GM21526 (cell line): ENCODE measurements at regions not wholly inside any gene's neighbourhood (a gene's known extent, or its start where the extent isn't known, plus 50 kb on each side); places are given as distances from the start of the nearest gene placed in this dataset.
A peak's percentile ranks its signal among the peaks of the same experiment; 100 is the strongest.
"Not testable (repeated sequence)": the region's sequence is repeated elsewhere in the genome, so short reads cannot be mapped to it uniquely, and the experiment has no call there.

Source experiments
- ATAC-seq: cut with Tn5 transposase; IDR thresholded peaks from one replicate; pipeline ENCODE4 v1.9.1; 2021; ENCODE audit warnings: moderate library complexity; ENCODE audit not compliant: unreplicated experiment, low FRiP score

DNA sequence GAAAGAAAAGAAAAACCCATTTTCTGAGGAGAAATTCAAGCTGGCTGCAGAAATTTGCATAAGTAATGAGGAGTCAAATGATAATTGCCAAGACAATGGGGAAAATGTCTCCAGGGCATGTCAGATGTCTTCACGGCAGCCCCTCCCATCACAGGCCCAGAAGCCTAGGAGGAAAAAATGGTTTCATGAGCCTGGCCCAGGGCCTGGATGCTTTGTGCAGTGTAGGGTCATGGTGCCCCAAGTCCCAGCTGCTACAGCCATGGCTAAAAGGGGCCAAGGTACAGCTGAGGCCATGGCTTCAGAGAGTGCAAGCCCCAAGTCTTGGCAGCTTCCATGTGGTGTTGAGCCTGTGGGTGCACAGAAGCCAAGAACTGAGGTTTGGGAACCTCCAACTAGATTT lies 283.9 kb upstream of the PREP start:
- not testable (repeated sequence) for ATAC-seq

DNA sequence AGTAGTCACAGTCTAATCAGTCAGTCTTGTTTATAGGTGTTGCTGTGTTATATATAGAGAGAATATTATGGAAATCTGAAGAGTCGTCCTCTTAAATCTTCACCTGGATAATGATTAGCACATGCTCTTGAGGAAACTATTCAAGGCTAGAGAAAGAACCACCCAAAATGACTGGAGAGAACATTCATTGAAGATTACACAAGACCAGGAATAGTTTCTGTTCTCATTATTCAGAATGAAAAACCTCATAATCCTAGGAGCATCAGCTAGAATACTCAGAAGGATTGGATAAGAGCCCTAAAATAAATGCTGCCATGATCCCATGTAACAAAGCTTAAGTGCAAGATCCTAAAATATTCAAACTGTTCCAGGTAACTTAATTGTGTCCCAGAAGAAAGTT lies 278.2 kb upstream of the PREP start:
- ATAC-seq: no peak

DNA sequence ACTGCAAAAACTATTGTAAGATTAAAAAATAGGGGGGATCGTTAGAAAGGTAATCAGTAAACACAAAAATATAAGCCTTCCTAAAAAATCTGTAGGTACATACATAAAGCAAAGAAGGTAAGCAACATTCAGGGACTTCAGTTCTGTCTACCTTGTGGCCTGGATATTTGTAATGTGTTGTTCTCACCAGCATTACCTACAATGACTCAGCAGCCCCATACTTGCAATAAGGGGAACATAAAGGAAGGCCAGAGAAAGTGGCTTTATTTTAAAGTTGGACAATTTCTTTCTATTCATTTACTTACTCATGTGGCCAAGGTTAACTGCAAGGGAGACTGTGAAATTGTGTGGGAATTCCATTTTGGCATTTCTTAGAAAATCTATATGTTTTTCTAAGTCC lies 277.2 kb upstream of the PREP start:
- no peak for ATAC-seq

DNA sequence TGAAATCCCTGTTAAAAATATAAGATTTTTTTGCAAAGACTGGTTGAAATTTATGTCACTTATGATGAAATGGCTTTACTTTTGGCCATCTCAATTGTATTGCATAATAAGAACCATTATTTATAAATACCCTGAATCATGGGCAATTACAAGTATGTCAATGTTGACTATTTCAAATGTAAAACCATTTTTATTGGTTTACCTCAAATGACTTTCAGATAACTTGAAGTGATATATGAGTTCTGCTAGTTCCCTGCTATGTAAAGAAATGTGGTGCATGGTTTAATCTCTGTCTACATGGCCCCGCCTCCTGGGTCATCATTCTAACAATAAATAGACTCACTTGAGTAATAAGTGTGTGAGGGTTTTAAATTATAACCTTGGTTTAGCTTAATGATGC lies 275.6 kb upstream of the PREP start:
- ATAC-seq: no peak

DNA sequence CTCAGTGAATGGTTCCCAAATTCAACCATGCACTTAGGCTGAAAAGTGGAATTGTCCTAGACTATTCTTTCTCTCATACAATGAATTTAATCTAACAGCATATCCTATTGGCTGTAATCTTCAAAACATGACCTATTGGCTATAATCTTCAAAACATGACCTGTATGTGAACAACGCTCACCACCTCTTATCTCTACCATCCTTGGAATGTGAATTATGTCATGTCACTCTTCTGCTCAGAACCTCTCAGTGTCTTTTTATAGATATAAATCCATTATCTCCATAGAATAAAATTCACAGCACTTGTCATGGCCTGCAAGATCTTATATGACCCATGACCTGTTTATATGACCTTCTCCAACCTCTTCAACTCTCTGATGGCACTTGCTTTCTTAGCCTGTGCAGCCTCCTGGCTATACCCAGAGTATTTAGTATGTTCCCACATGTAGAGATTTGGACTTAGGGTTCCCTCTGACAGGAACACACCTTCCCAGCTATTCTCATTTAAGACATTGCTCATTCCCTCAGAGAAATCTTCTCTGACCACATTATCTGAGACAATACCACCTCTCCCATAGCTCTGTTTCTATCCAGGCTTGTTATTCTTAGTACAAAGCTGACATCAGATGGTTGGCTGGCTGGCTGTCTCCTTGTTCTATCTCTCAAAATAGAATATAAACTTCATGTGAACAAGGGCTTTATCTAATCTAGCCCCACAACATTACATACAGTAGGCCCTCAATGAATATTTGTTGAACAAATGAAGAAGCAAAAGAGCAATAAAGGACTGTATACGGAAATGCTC lies 275.0 kb upstream of the PREP start:
- ATAC-seq: no peak

DNA sequence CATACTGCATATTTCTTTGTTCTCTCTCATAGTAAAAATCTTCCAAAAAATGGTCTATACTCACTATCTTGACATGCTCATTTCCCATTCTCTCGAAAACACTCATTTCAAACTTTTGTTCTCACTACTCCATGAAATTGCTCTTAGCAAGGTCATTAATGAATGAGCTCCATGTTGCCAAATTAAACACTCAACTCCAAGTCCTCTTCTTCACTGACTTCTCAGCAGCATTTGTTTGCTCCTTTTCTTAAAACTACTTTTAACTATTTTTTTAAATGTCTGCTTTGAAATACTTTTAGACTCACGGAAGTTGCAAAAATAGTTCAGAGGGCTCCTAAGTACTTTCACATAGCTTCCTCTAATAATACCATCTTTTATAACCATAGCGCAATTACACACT lies 274.0 kb upstream of the PREP start:
- no peak for ATAC-seq

DNA sequence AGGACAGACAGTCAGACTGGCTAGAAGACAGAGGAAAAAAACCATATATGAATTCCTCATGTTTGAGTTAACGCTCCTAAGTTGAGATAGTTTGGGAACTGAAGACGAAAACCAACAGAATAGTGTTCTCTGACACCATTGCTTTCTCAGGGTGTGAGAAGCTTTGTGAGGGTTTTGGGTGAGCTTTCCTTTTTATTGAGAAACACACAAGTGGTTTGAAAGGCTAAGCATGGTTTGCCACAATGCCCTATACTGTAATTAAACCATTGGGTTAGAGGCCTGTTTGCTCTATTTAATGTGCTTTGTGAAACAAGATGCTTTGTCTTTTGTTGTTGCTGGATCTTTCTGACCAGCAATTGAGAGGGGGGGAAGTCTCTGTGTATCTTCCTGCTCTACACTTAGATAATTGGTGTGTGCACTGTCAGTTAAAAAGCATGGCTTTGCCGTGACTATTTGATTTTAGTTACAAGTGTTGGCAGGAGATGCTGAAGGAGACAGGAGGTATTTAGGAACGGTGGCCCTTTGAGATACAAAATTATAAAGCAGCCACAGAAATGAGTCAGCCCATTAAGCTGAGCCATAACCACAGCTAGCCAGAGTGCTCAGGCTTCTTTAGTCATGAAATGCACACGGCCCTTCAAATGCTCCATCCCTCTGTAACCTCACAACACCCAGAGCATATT lies 273.0 kb upstream of the PREP start:
- no peak for ATAC-seq

DNA sequence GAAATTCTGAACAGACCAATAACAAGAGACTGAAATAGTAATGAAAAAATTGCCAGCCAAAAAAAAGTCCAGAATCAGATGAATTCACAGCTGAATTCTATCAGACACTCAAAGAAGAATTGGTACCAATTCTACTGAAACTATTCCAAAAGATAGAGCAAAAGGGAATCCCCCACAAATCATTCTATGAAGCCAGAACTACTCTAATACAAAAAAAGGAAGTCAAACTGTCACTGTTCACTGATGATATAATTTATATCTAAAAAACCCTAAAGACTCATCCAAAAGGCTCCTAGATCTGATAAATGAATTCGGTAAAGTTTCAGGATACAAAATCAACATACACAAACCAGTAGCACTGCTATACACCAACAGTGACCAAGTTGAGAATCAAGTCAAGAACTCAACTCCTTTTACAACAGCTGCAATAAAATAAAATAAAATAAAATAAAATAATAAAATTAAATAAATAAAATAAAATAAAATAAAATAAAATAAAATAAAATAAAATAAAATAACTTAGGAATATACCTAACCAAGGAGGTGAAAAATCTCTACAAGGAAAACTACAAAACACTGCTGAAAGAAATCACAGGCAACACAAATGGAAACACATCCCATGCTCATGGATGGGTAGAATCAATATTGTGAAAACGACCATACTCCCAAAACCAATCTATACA lies 270.1 kb upstream of the PREP start:
- not testable (repeated sequence) for ATAC-seq

DNA sequence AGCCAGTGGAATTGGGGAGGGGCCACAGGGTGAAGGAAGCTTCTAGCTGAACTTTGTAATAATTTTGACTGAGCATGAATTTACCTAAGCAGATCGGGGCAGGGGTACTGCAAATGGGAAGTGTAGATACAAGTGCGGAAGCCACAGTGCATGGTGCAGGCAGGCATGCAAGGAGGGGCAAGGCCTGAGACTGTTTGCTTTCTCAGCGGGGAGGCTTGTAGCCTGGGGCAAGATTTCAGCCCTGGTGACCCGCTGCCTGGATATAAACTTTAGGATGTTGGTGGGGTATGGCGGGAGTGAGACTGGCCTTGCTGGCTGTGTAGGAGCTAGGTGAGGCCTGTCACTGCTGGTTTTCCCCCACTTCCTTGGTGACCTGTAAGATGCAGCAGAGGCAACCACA lies 266.4 kb upstream of the PREP start:
- ATAC-seq: no peak

DNA sequence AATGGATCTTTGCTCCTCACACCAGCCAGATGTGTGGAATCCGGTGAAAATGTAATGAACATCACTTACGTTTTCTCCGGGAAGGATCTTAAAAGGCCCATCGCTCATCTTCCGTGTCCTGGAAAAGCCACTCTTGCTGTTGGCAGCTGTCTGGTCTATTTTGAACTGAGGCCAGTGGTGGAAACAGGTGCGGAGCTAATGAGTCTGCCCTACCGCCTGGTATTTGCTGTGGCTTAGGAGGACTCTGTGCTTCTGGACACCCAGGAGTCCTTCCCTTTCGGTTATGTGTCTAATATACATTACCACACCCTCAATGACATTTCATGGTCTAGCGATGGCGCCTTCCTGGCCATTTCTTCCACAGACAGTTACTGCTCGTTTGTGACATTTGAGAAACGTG lies 264.2 kb upstream of the PREP start:
- ATAC-seq: no peak

DNA sequence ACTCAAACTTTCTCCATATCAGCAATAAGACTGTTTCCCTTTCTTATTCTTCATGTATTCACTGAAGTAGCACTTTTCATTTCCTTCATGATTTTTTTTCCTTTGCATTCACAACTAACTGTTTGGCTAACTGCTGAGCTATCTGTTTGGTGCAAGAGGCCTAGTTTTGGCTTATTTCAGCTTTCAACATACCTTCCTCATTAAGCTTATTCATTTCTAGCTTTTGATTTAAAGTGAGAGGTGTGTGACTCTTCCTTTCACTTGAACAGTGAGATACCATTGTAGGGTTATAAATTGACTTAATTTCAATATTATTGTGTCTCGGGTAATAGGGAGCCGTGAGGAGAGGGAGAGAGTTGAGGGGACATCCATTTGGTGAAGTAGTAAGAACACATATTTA lies 262.0 kb upstream of the PREP start:
- no peak for ATAC-seq

DNA sequence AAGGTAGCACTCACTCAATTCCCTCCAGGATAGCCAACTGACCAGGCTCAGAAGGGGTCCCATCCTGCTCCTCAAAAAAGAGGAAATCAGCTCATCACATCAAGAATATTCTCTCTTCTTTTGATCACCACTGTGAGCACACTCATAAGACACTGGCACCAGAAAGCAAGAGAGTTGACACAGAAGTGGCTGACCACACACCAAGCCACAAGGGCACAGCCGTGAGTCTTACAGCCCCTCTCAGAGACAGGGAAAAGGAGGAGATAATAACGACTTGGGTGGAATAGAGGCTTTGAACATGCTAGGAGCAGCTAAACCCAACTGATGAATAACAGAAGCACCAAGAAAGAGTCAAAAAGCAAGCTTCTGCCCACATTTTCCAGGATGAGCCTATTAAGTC lies 249.1 kb upstream of the PREP start:
- no peak for ATAC-seq

DNA sequence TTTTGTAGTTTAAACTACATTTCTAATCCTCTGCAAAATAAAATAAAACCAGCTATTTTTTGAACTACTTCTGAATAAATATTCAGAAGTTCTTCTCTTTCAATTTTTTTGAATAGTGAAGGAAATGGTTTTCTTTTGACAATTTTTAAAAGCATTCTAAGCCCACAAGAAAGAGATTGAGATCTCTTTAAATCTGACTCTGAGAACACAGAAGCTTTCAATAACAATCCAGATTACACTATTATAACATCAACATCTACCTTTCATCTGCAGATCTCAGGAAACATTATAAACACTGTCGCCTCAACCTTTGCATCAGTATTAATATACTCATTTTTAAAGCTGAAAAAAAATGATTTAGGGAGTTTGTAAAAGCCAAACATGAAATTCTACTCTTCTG lies 247.5 kb upstream of the PREP start:
- no peak for ATAC-seq

DNA sequence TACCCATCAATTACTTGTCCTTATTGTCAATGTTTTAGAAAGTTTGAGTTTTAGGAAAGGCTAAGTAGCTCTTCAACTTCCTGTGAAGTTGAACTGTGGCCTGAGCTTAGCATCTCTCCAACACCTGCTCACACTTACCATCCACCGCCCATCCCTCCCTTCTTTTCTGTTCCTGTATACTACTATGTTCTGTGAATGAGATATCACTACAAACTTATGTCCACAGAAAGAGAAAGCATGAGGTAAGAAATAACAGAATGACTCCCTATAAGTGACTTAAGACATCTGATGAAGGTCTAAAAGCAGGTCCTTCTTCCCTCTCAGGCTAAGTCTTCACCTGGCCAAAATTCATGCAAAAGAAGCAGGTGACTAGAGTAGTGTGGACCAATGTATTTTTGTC lies 246.3 kb upstream of the PREP start:
- ATAC-seq: no peak

DNA sequence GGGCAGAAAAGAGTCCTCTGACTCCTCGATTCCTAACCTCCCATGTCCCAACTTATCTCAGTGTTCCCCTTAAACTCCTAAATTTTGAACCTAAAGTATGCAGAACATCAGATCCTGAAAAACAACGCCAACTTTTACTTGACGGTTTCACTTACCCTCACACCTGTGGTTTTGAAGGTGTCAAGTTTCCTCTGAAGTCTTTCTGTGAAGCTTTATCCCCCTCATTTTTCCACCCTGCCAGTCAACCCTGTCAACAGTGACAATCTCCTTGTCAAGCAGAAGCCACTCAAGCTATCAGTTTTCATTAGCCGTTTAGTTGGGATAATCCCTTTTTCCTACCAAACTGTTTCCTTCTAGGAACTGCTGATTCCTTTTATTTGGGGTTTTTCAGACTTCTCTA lies 245.4 kb upstream of the PREP start:
- no peak for ATAC-seq

DNA sequence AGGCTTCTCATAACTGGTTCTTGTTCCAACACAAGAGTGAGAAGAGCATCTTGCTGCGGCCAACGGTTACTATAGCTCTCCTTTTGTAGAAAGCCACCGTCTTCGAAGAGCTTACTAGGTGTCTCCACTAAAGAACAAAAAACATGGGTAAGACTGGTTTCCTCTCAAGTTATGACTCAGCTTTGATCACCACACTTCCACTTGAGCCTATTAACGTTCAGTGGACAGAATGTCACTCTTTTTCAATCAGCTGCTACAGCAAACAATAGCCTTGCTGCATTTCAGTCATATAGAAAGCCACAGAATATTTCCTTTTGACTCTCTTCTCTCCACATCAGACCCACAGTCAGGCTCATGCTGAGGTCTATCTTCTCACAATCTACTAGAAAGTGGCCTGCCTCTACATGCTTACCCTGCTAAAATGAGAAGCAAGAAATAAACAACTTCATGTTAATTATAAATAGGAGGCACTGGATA lies 243.5 kb upstream of the PREP start:
- peak; percentile 91 for ATAC-seq

DNA sequence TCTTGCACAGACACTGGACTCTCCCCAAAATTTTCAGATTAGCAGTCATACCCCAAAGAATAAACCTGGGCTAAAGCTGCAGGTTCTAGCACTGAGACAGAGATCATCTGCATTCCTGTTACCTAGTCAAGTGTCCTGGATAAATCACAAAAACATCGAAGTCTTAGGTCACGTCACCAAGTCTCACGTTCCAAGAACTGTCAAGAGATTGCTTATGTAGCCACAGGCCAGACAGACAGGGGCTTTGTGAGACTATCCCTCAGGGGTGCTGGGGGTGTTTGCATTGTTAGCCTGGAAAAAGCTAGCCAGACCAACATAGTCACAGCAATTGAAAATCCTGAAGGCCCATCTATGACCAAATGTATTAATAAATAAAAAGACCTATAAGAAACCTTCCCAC lies 243.1 kb upstream of the PREP start:
- no peak for ATAC-seq

DNA sequence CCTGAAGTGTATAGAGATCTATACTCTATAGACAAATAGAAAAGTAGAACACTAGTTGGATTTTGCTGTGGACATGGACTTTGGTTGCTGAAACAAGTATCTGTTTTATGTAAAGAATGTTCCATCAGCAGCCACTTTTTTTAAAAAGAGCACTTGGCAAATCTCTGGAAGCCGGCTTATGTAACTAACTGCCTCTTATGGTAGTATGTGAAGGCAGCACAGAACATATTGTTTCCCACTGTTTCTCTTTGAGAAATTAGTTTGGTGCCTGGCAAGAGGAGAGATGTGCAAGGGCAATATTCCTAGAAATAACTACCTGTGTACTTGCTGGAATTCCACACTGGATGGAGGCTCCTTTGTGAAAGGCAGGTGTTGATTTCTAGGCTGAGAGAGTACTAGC lies 242.3 kb upstream of the PREP start:
- ATAC-seq: no peak

DNA sequence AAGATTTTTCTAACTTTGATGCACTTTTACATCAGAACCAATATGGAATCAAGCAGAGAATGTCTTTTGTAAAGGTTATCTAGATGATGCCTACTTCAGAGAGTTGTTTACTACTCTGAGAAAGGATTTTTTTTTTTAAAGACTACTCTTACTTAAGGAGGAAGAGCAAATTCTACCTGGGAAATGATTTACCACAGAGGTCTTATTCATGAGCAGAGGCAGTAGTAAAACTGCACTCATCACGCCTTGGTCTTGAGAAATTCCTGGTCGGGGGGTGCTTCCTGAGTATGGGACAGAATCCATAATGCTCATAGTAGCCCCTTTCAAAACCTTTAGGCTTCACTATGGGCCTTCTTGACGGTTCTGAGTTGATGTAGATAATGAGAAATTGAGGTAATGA lies 241.8 kb upstream of the PREP start:
- ATAC-seq: no peak

DNA sequence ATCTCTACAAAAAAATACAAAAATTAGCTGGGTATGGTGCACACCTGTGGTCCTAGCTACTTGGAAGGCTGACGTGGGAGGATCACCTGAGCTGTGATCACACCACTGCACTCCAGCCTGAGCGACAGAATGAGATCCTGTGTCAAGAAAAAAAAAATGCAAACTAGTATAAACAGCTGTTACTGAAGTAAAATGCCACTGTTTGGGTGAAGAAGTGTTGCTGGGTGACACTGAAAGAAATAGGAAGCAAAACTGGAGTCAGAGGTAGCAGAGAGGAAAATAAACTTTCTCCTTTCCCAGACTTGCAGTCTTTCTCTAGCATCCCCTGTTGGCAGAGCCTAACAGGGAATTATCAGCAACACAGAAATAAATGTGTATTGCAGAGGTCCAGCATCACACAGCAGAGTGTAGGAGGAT lies 241.2 kb upstream of the PREP start:
- no peak for ATAC-seq

DNA sequence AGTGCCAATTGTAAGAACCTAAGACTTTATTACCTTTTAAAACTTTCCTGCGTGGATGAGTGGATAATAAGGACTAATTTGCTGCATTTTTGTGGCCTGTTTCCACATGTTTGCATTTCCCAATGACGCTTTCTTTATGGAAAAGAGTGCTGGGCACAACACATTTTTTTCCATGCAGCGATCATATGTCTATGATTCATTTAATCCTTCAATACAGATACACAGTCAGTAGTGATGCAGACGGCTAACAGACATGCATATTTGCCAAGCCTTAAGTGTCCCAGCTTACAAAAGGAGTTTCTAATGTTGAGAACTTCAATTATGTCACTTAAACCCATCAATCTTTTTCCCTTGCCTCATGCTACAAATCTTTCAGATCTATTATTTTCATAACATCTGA lies 239.8 kb upstream of the PREP start:
- no peak for ATAC-seq

DNA sequence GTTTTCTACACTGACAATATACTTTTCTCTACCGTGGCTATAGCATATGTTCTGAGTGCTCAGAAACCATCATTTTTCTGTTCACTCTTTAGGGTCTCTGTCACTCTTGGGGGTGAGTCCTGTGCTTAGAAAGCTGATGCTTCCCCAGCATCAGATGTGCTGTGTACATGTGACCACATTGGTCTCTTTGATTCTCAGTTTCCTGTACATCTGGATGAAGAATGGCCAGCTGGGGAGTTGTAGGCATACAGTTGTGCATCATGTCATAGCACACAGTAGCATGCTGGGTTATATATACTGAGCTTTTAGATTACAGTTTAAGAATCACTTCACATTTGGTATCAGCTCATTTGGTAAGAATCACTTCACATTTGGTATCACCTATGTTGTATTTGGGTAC lies 238.6 kb upstream of the PREP start:
- ATAC-seq: no peak
